ENCODE measurements at regions not wholly inside any gene's neighbourhood (a gene's known extent, or its start where the extent isn't known, plus 50 kb on each side); places are given as distances from the start of the nearest gene placed in this dataset.

- Histone ChIP-seq H3K4me1 (ENCODE audit: control insufficient read depth in 2 of 2, insufficient read depth in 2 of 2, low read length in 2 of 2) (no peaks in the 10 kb centered on the region), H3K4me2 (replicated peaks; ENCODE audit: low read depth, low read length, poor library complexity, severe bottlenecking) (no peak overlapping the region), H3K4me3 (ENCODE audit: control extremely low read depth in 1 of 5, extremely low read depth in 1 of 5, insufficient read depth in 1 of 5, low read depth in 2 of 5, low read length in 4 of 5) (no peak overlapping the region), H3K9me3 (ENCODE audit: control extremely low read depth in 1 of 3, control insufficient read depth in 2 of 3, insufficient read depth in 1 of 3, low read length in 2 of 3) (no peaks in the 10 kb centered on the region), H3K27me3 (replicated peaks in 1 of 4; ENCODE audit: control extremely low read depth in 1 of 4, control insufficient read depth in 3 of 4, insufficient read depth in 4 of 4, low read length in 3 of 4) (no peaks in the 10 kb centered on the region), H2AFZ (ENCODE audit: insufficient read depth, low read depth, low read length, poor library complexity, severe bottlenecking) (no peak overlapping the region), H4K20me1 (ENCODE audit: control insufficient read depth, insufficient read depth, low read length, poor library complexity, severe bottlenecking) (no peaks in the 10 kb centered on the region), H3K36me3 (replicated peaks in 1 of 2; ENCODE audit: control extremely low read depth in 1 of 2, control insufficient read depth in 1 of 2, extremely low read depth in 1 of 2, insufficient read depth in 2 of 2, low read length in 1 of 2) (no peaks in the 10 kb centered on the region), H3K79me2 (ENCODE audit: control insufficient read depth, insufficient read depth, low read length) (no peaks in the 10 kb centered on the region), H3K27ac (ENCODE audit: low read length in 2 of 2) (no peak overlapping the region), H3K9ac (ENCODE audit: low read length) (no peak overlapping the region)
- no peak overlapping the region for H3K4me3 Mint-ChIP-seq
- H3K9me3 Mint-ChIP-seq (ENCODE audit: insufficient read depth), result no peaks in the 10 kb centered on the region
- TF ChIP-seq EZH2 (IDR thresholded peaks at IDR 0.05; ENCODE audit: borderline replicate concordance, insufficient read depth, low read depth, low read length, poor library complexity, severe bottlenecking), result no peak
- TF ChIP-seq, protein P1, sequence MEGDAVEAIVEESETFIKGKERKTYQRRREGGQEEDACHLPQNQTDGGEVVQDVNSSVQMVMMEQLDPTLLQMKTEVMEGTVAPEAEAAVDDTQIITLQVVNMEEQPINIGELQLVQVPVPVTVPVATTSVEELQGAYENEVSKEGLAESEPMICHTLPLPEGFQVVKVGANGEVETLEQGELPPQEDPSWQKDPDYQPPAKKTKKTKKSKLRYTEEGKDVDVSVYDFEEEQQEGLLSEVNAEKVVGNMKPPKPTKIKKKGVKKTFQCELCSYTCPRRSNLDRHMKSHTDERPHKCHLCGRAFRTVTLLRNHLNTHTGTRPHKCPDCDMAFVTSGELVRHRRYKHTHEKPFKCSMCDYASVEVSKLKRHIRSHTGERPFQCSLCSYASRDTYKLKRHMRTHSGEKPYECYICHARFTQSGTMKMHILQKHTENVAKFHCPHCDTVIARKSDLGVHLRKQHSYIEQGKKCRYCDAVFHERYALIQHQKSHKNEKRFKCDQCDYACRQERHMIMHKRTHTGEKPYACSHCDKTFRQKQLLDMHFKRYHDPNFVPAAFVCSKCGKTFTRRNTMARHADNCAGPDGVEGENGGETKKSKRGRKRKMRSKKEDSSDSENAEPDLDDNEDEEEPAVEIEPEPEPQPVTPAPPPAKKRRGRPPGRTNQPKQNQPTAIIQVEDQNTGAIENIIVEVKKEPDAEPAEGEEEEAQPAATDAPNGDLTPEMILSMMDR (IDR thresholded peaks at IDR 0.05), result no peak
- no peaks in the 10 kb centered on the region for H3K4me1 Mint-ChIP-seq
- WGBS (ENCODE audit: insufficient coverage), result 79% methylated on average over 4 of the region's 11 CpGs
- H3K27ac Mint-ChIP-seq, result no peak overlapping the region
- ChIA-PET CTCF (no interaction called here), POLR2A (no interaction called here)
- no peaks in the 10 kb centered on the region for H3K27me3 Mint-ChIP-seq
- no peak for ATAC-seq (ENCODE audit: low read depth)
- intact Hi-C loops (cut with micrococcal nuclease), result no loop called here
- no peak for DNase-seq
Measured at GRCh38 chr10:33553748-33554571, 219.5 kb upstream of the NRP1 start.

DNA sequence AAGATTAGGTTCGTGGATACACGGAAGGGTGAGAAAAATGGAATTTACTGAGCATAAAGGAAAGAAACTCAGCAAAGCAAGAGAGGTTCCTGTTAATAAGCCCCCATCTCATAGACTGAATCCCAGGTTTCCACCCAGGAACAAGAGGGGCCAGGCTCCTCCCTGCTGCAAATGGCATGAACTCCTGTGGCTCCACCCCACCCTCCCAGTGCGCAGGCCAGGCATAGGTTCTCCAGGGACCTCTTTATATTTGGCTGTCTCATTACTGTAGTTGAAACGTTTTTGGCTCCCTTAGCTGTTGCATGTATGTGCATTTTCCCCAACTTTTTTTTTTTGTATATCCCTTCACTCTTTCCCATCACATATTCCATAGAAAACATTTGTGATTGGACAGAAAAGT lies 217.8 kb upstream of the NRP1 start:
- no peak overlapping the region for H3K4me2 ChIP-seq (replicated peaks; ENCODE audit: low read depth, low read length, poor library complexity, severe bottlenecking)
- intact Hi-C loops (cut with micrococcal nuclease), result no loop called here
- no peak overlapping the region for H3K27ac ChIP-seq (ENCODE audit: low read length in 2 of 2)
- H3K27me3 ChIP-seq (replicated peaks in 1 of 4; ENCODE audit: control extremely low read depth in 1 of 4, control insufficient read depth in 3 of 4, insufficient read depth in 4 of 4, low read length in 3 of 4), result no peaks in the 10 kb centered on the region
- H3K79me2 ChIP-seq (ENCODE audit: control insufficient read depth, insufficient read depth, low read length), result no peaks in the 10 kb centered on the region
- no peaks in the 10 kb centered on the region for H3K4me1 Mint-ChIP-seq
- no peak overlapping the region for H3K27ac Mint-ChIP-seq
- ATAC-seq (ENCODE audit: low read depth) (no peak), DNase-seq (no peak)
- H3K36me3 ChIP-seq (replicated peaks in 1 of 2; ENCODE audit: control extremely low read depth in 1 of 2, control insufficient read depth in 1 of 2, extremely low read depth in 1 of 2, insufficient read depth in 2 of 2, low read length in 1 of 2), result no peaks in the 10 kb centered on the region
- no peaks in the 10 kb centered on the region for H3K27me3 Mint-ChIP-seq
- H3K9me3 ChIP-seq (ENCODE audit: control extremely low read depth in 1 of 3, control insufficient read depth in 2 of 3, insufficient read depth in 1 of 3, low read length in 2 of 3), result no peaks in the 10 kb centered on the region
- no peak overlapping the region for H3K4me3 Mint-ChIP-seq
- H3K9me3 Mint-ChIP-seq (ENCODE audit: insufficient read depth), result no peaks in the 10 kb centered on the region
- ChIA-PET POLR2A (no interaction called here), CTCF (no interaction called here)
- no peak overlapping the region for H3K9ac ChIP-seq (ENCODE audit: low read length)
- H3K4me1 ChIP-seq (ENCODE audit: control insufficient read depth in 2 of 2, insufficient read depth in 2 of 2, low read length in 2 of 2), result no peaks in the 10 kb centered on the region
- no peak for TF ChIP-seq EZH2 (IDR thresholded peaks at IDR 0.05; ENCODE audit: borderline replicate concordance, insufficient read depth, low read depth, low read length, poor library complexity, severe bottlenecking)
- TF ChIP-seq, protein P1 (IDR thresholded peaks at IDR 0.05), result no peak
- no peaks in the 10 kb centered on the region for H4K20me1 ChIP-seq (ENCODE audit: control insufficient read depth, insufficient read depth, low read length, poor library complexity, severe bottlenecking)
- WGBS (ENCODE audit: insufficient coverage), result no CpG with 5 or more reads among the region's 4 CpGs
- no peak overlapping the region for H3K4me3 ChIP-seq (ENCODE audit: control extremely low read depth in 1 of 5, extremely low read depth in 1 of 5, insufficient read depth in 1 of 5, low read depth in 2 of 5, low read length in 4 of 5)
- H2AFZ ChIP-seq (ENCODE audit: insufficient read depth, low read depth, low read length, poor library complexity, severe bottlenecking), result no peak overlapping the region

Data from B cell (primary cell).